B cell (primary cell): ENCODE measurements at regions not wholly inside any gene's neighbourhood (a gene's known extent, or its start where the extent isn't known, plus 50 kb on each side); places are given as distances from the start of the nearest gene placed in this dataset.

ENCODE experiments used
- ATAC-seq: fragments of 200-7000 bp; cut with Tn5 transposase; one replicate; pipeline ENCODE4 v1.10.0; 2021; ENCODE audit warnings: low read depth, mild to moderate bottlenecking, moderate number of reproducible peaks, moderate library complexity
- CTCF ChIA-PET: fragments of 350-600 bp; sonication (Branson Sonifier 250); formaldehyde crosslinking; loops from one replicate; lab custom pipeline; 2021; ENCODE audit warnings: antibody characterized with exemption, inconsistent platforms; lab: Charles Lee
- POLR2A ChIA-PET: fragments of 350-600 bp; sonication (Branson Sonifier 250); formaldehyde crosslinking; loops from one replicate; lab custom pipeline; 2021; ENCODE audit warnings: antibody characterized with exemption; lab: Charles Lee
- DNase-seq: peaks from one replicate; pipeline ENCODE4 v3.0.0; 2013
- H2AFZ ChIP-seq: 2 replicates; pipeline ENCODE4 v1.6.1; 2012; ENCODE audit warnings: mild to moderate bottlenecking, low read depth, low read length; ENCODE audit not compliant: insufficient read depth, poor library complexity, severe bottlenecking
- H3K27ac ChIP-seq, 2 donors: 1 replicate in 1 of 2; 2 replicates in 1 of 2; pipeline ENCODE4 v1.5.1; 2012 to 2013; ENCODE audit warnings: low read length in 2 of 2, mild to moderate bottlenecking in 2 of 2, moderate library complexity in 1 of 2
- H3K27me3 ChIP-seq, 4 experiments: fragments of 200-600 bp in 1 of 4; sonication (generic) in 1 of 4; replicated peaks in 1 of 4; 1 replicate in 2 of 4; 2 replicates in 2 of 4; pipeline versions ENCODE4 v1.6.1 to v1.7.0; 2013 to 2016; ENCODE audit warnings: low read length in 3 of 4, mild to moderate bottlenecking in 2 of 4, mixed read lengths in 1 of 4, moderate library complexity in 1 of 4; ENCODE audit not compliant: insufficient read depth in 4 of 4, control insufficient read depth in 3 of 4; ENCODE audit errors: control extremely low read depth in 1 of 4
- H3K36me3 ChIP-seq, 2 experiments: replicated peaks in 1 of 2; 1 replicate in 1 of 2; 2 replicates in 1 of 2; pipeline versions ENCODE4 v1.6.1 to v1.7.1; 2013; ENCODE audit warnings: low read length in 1 of 2; ENCODE audit not compliant: insufficient read depth in 2 of 2, control insufficient read depth in 1 of 2; ENCODE audit errors: control extremely low read depth in 1 of 2, extremely low read depth in 1 of 2
- H3K4me1 ChIP-seq, 2 donors: fragments of 200-600 bp in 1 of 2; sonication (generic) in 1 of 2; 1 replicate in 1 of 2; 2 replicates in 1 of 2; pipeline versions ENCODE4 v1.5.1 to v1.6.1; 2013 to 2017; ENCODE audit warnings: low read length in 2 of 2; ENCODE audit not compliant: control insufficient read depth in 2 of 2, insufficient read depth in 2 of 2
- H3K4me2 ChIP-seq: replicated peaks from 2 replicates; pipeline ENCODE3; 2012; ENCODE audit warnings: mild to moderate bottlenecking, low read depth, low read length; ENCODE audit not compliant: poor library complexity, severe bottlenecking
- H3K4me3 ChIP-seq, 5 experiments: fragments of 200-600 bp in 1 of 5; sonication (generic) in 1 of 5; 1 replicate in 3 of 5; 2 replicates in 2 of 5; pipeline versions ENCODE4 v1.5.1 to v1.7.0; 2011 to 2016; ENCODE audit warnings: low read length in 4 of 5, mild to moderate bottlenecking in 4 of 5, low read depth in 2 of 5, control low read depth in 1 of 5, moderate library complexity in 1 of 5; ENCODE audit not compliant: insufficient read depth in 1 of 5; ENCODE audit errors: control extremely low read depth in 1 of 5, extremely low read depth in 1 of 5
- H3K79me2 ChIP-seq: fragments of 200-600 bp; sonication (generic); one replicate; pipeline ENCODE4 v1.6.0; 2016; ENCODE audit warnings: low read length; ENCODE audit not compliant: control insufficient read depth, insufficient read depth
- H3K9ac ChIP-seq: fragments of 200-600 bp; sonication (generic); 2 replicates; pipeline ENCODE4 v1.6.1; 2017; ENCODE audit warnings: mild to moderate bottlenecking, low read length, moderate library complexity
- H3K9me3 ChIP-seq, 3 donors: one replicate each; pipeline versions ENCODE4 v1.6.1 to v1.7.1; 2013; ENCODE audit warnings: low read length in 2 of 3; ENCODE audit not compliant: control insufficient read depth in 2 of 3, insufficient read depth in 1 of 3; ENCODE audit errors: control extremely low read depth in 1 of 3
- H4K20me1 ChIP-seq: 2 replicates; pipeline ENCODE4 v1.6.0; 2012; ENCODE audit warnings: mild to moderate bottlenecking, low read length; ENCODE audit not compliant: insufficient read depth, control insufficient read depth, poor library complexity, severe bottlenecking
- H3K27ac Mint-ChIP-seq: one replicate; pipeline ENCODE4 v1.8.0; 2021; ENCODE audit warnings: mixed read lengths
- H3K27me3 Mint-ChIP-seq: one replicate; pipeline ENCODE4 v1.8.0; 2021; ENCODE audit warnings: mixed read lengths
- H3K4me1 Mint-ChIP-seq: one replicate; pipeline ENCODE4 v1.8.0; 2021; ENCODE audit warnings: mixed read lengths
- H3K4me3 Mint-ChIP-seq: one replicate; pipeline ENCODE4 v1.8.0; 2021; ENCODE audit warnings: mixed read lengths
- H3K9me3 Mint-ChIP-seq: one replicate; pipeline ENCODE4 v1.8.0; 2022; ENCODE audit warnings: mixed read lengths; ENCODE audit not compliant: insufficient read depth
- EZH2 ChIP-seq: IDR thresholded peaks from 2 replicates; pipeline ENCODE4 v1.6.1; 2012; ENCODE audit warnings: borderline replicate concordance, low read depth, mild to moderate bottlenecking, moderate library complexity, low read length; ENCODE audit not compliant: insufficient read depth, poor library complexity, severe bottlenecking
- WGBS: methylation state at CpG from one replicate; pipeline ENCODE4 v1.1.5; 2013; ENCODE audit warnings: missing lambda C conversion rate; ENCODE audit not compliant: insufficient coverage; 5-methylcytosine and 5-hydroxymethylcytosine counted together
- intact Hi-C: fragments of 100-400 bp; cut with micrococcal nuclease; formaldehyde crosslinking; loops from one replicate; pipeline ENCODE4 v1.10.0; 2022
- TF ChIP-seq, protein P1 (sequence below): fragments of 200-600 bp; IDR thresholded peaks from one replicate; pipeline ENCODE4 v1.8.0; 2022; ENCODE audit warnings: antibody characterized with exemption, mild to moderate bottlenecking

DNA sequence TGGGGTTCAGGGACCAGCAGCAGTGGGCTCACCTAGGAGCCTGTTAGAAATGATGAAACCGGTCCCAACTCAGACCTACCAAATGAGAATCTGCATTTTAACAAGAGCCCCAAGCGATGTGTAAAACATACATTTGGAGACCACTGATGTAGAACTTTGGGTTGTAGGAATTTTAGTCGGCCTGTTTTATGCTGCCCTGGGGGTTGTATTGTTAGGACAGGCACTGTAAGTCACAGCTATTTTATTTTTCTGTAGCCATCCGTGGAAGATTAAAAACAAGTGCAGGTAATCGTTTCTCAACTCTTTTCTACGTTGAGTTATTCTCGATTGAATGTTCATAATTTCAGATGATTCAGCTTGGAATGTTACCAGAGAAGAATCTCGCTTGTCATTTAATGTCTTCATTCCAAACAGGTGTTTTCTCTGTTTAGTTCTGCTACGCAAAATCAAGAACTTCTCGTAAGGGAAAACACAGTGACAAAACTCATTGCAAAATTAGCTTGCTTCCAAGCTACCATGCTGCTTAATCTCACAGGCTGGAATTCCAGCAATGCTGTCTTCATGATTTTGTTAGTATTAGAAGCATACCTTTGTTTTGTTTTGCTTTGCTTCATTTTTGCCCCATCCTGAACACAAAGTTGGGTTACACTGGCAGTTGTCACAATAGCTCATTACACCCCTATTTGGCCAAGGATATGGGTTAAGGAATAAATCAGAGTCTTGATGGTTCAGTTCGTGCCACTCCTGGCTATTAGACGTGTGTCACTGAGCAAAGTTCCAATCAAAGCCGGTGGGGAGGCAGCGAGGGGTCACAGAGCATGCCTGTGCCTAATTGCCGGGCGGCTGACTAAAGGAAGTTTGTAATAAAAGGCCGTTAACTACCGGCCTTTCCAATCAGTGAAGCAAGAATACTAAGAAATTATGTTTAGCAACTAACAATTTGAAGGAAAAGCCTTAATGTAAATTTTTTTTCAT, 676.9 kb downstream of the GATA3 start:
- H4K20me1 ChIP-seq = no peaks in the 10 kb centered on the region
- H3K27me3 Mint-ChIP-seq = no peaks in the 10 kb centered on the region
- no peak overlapping the region for H3K9ac ChIP-seq
- H2AFZ ChIP-seq = no peak overlapping the region
- H3K36me3 ChIP-seq = no peaks in the 10 kb centered on the region
- ATAC-seq = no peak
- no peak overlapping the region for H3K27ac Mint-ChIP-seq
- TF ChIP-seq EZH2 = no peak
- TF ChIP-seq, protein P1, sequence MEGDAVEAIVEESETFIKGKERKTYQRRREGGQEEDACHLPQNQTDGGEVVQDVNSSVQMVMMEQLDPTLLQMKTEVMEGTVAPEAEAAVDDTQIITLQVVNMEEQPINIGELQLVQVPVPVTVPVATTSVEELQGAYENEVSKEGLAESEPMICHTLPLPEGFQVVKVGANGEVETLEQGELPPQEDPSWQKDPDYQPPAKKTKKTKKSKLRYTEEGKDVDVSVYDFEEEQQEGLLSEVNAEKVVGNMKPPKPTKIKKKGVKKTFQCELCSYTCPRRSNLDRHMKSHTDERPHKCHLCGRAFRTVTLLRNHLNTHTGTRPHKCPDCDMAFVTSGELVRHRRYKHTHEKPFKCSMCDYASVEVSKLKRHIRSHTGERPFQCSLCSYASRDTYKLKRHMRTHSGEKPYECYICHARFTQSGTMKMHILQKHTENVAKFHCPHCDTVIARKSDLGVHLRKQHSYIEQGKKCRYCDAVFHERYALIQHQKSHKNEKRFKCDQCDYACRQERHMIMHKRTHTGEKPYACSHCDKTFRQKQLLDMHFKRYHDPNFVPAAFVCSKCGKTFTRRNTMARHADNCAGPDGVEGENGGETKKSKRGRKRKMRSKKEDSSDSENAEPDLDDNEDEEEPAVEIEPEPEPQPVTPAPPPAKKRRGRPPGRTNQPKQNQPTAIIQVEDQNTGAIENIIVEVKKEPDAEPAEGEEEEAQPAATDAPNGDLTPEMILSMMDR = no peak
- no peak overlapping the region for H3K4me3 Mint-ChIP-seq
- no peak overlapping the region for H3K4me3 ChIP-seq
- H3K27ac ChIP-seq = no peak overlapping the region
- DNase-seq = no peak
- H3K4me2 ChIP-seq = no peak overlapping the region
- no peaks in the 10 kb centered on the region for H3K9me3 Mint-ChIP-seq
- no peaks in the 10 kb centered on the region for H3K79me2 ChIP-seq
- no peaks in the 10 kb centered on the region for H3K27me3 ChIP-seq
- ChIA-PET POLR2A (no interaction called here), CTCF (no interaction called here)
- no peaks in the 10 kb centered on the region for H3K9me3 ChIP-seq
- intact Hi-C loops = no loop called here
- no peaks in the 10 kb centered on the region for H3K4me1 Mint-ChIP-seq
- no peaks in the 10 kb centered on the region for H3K4me1 ChIP-seq
- 94% methylated on average over 8 of the region's 18 CpGs for WGBS

DNA sequence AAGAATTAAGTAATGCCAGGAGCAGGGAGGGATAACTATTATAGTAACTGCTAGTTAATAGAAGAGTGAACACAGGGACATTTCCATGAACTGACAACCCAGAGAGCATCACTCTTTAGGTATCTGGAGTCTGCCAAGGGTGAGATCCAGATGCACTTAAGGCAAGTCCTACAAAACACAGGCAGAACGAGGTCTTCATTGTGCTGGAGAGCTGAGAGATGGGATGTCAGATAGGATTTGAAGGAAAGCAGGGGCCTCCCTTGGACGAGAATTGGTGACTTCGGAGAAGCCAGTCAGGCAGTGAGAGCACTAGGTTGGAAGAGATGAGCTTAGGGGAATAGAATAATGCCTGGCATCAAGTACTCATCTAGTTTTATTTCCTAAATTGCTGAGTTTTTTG, 684.5 kb downstream of the GATA3 start:
- H2AFZ ChIP-seq = no peak overlapping the region
- H3K27me3 Mint-ChIP-seq = no peaks in the 10 kb centered on the region
- 79% methylated on average over 3 of the region's 3 CpGs for WGBS
- no peak overlapping the region for H3K4me3 ChIP-seq
- no peak for ATAC-seq
- H4K20me1 ChIP-seq = no peaks in the 10 kb centered on the region
- H3K9ac ChIP-seq = no peak overlapping the region
- H3K27me3 ChIP-seq = no peaks in the 10 kb centered on the region
- intact Hi-C loops = no loop called here
- H3K27ac ChIP-seq = no peak overlapping the region
- H3K4me2 ChIP-seq = no peak overlapping the region
- no peak overlapping the region for H3K4me3 Mint-ChIP-seq
- H3K9me3 Mint-ChIP-seq = peaks cover 5% of the 10 kb centered on the region
- ChIA-PET CTCF (no interaction called here), POLR2A (no interaction called here)
- TF ChIP-seq, protein P1 = no peak
- DNase-seq = no peak
- no peaks in the 10 kb centered on the region for H3K79me2 ChIP-seq
- H3K9me3 ChIP-seq = no peaks in the 10 kb centered on the region
- no peak overlapping the region for H3K27ac Mint-ChIP-seq
- H3K4me1 Mint-ChIP-seq = no peaks in the 10 kb centered on the region
- H3K4me1 ChIP-seq = no peaks in the 10 kb centered on the region
- no peaks in the 10 kb centered on the region for H3K36me3 ChIP-seq
